ENCODE measurements at regions not wholly inside any gene's neighbourhood (a gene's known extent, or its start where the extent isn't known, plus 50 kb on each side); places are given as distances from the start of the nearest gene placed in this dataset.

DNA sequence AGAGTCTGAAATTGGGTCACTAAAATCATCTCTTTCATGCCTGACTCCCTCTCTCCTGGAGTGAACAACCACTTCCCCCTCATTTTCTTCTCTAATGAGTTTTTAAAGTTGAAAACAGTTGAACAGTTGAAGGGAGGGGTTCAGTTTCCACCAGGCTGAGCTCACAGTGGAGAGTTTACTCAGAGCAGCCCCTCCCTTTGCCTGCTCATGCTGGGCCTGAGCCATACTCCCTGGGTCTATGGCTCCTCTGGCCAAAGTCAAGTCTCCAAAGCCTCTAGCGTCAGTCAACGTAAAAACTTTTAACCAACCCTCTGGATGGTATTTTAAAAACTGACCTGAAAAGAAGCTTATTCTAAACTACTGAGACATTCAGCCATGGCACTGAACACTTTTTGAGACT, 100.8 kb upstream of the RNPC3 start:
- Histone ChIP-seq H3K36me3 (ENCODE audit: control insufficient read depth in 1 of 2, insufficient read depth in 2 of 2, low read length in 2 of 2) (no peaks in the 10 kb centered on the region), H3K27ac (ENCODE audit: low read depth, low read length) (no peak overlapping the region), H3K27me3 (ENCODE audit: insufficient read depth, low read length) (no peaks in the 10 kb centered on the region), H4K20me1 (ENCODE audit: insufficient read depth) (no peaks in the 10 kb centered on the region), H3K4me2 (ENCODE audit: low read length) (no peak overlapping the region), H2AFZ (ENCODE audit: low read depth, low read length, poor library complexity, severe bottlenecking) (no peak overlapping the region), H3K4me3 (replicated peaks in 1 of 2; ENCODE audit: low read depth in 1 of 2, low read length in 2 of 2) (no peak overlapping the region), H3K79me2 (ENCODE audit: insufficient read depth, low read length) (no peaks in the 10 kb centered on the region), H3K9ac (ENCODE audit: low read length) (no peak overlapping the region), H3K4me1 (ENCODE audit: control insufficient read depth in 1 of 2, insufficient read depth in 2 of 2, low read length in 2 of 2) (no peaks in the 10 kb centered on the region), H3K9me3 (ENCODE audit: control insufficient read depth in 1 of 2, insufficient read depth in 1 of 2, low read depth in 1 of 2, low read length in 2 of 2) (no peaks in the 10 kb centered on the region), H3K9me2 (ENCODE audit: insufficient read depth) (no peaks in the 10 kb centered on the region)
- no TSS peak for BruUV-seq (replicated peaks)
- RAD21 ChIA-PET (ENCODE audit: low non-redundant PET in 1 of 2, low total read pairs in 2 of 2, uncharacterized antibody in 2 of 2, unreplicated experiment in 2 of 2), result no interaction called here
- intact Hi-C loops (cut with micrococcal nuclease), result no loop called here
- TF ChIP-seq ELF1 (IDR thresholded peaks at IDR 0.05; ENCODE audit: borderline replicate concordance, low read depth) (no peak), CBX3 (IDR thresholded peaks at IDR 0.05; ENCODE audit: low read depth) (no peak), JUND (IDR thresholded peaks at IDR 0.05) (no peak), ZFX (IDR thresholded peaks at IDR 0.05) (no peak), SIN3A (IDR thresholded peaks at IDR 0.05; ENCODE audit: low read depth) (no peak)
- TF ChIP-seq, protein P1, sequence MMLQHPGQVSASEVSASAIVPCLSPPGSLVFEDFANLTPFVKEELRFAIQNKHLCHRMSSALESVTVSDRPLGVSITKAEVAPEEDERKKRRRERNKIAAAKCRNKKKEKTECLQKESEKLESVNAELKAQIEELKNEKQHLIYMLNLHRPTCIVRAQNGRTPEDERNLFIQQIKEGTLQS (IDR thresholded peaks at IDR 0.05), result no peak
- TF ChIP-seq, protein P2, sequence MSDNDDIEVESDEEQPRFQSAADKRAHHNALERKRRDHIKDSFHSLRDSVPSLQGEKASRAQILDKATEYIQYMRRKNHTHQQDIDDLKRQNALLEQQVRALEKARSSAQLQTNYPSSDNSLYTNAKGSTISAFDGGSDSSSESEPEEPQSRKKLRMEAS (IDR thresholded peaks at IDR 0.05), result no peak
- CTCF ChIA-PET, result no interaction called here
- no peak for DNase-seq (ENCODE audit: low read depth, low spot score)
- ATAC-seq, result no peak
- POLR2A ChIA-PET, result no interaction called here

DNA sequence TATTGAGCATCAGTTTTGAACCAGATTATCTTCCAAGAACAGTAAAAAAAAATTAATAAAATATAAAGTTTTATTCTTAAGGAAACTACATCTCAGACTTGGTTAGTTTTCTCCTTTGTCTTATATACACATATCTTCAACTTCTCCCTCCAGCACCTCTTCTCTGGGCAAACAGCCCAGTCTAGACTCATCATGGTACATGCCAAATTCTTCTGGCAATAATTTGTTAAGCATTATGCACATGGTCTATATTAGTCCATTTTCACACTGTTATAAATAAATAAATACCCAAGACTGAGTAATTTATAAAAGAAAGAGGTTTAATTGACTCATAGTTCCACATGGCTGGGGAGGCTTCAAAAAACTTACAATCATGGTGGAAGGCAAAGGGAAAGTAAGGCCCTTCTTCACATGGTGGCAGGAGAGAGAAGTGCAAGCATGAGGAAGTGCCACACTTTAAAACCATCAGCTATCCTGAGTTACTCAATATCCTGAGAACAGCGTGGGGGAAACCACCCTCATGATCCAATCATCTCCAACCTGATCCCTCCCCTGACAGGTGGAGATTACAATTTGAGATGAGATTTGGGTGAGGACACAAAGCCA, 108.7 kb upstream of the RNPC3 start:
- DNase-seq (ENCODE audit: low read depth, low spot score) (no peak), ATAC-seq (no peak)
- ChIA-PET RAD21 (ENCODE audit: low non-redundant PET in 1 of 2, low total read pairs in 2 of 2, uncharacterized antibody in 2 of 2, unreplicated experiment in 2 of 2) (no interaction called here), CTCF (no interaction called here), POLR2A (no interaction called here)
- H2AFZ ChIP-seq (ENCODE audit: low read depth, low read length, poor library complexity, severe bottlenecking), result no peak overlapping the region
- no peaks in the 10 kb centered on the region for H4K20me1 ChIP-seq (ENCODE audit: insufficient read depth)
- no peaks in the 10 kb centered on the region for H3K27me3 ChIP-seq (ENCODE audit: insufficient read depth, low read length)
- intact Hi-C loops (cut with micrococcal nuclease), result no loop called here
- no peak overlapping the region for H3K4me2 ChIP-seq (ENCODE audit: low read length)
- no peaks in the 10 kb centered on the region for H3K79me2 ChIP-seq (ENCODE audit: insufficient read depth, low read length)
- no peak for TF ChIP-seq SRF (IDR thresholded peaks at IDR 0.05; ENCODE audit: low read depth)
- no peak for TF ChIP-seq POLR2A (IDR thresholded peaks at IDR 0.05; ENCODE audit: borderline replicate concordance, extremely low read depth, insufficient read depth, insufficient read length)
- TF ChIP-seq, protein P2 (IDR thresholded peaks at IDR 0.05), result no peak
- no peak for TF ChIP-seq EGR1 (IDR thresholded peaks at IDR 0.05; ENCODE audit: low read depth)
- no peaks in the 10 kb centered on the region for H3K4me1 ChIP-seq (ENCODE audit: control insufficient read depth in 1 of 2, insufficient read depth in 2 of 2, low read length in 2 of 2)
- no peak overlapping the region for H3K4me3 ChIP-seq (replicated peaks in 1 of 2; ENCODE audit: low read depth in 1 of 2, low read length in 2 of 2)
- no peaks in the 10 kb centered on the region for H3K36me3 ChIP-seq (ENCODE audit: control insufficient read depth in 1 of 2, insufficient read depth in 2 of 2, low read length in 2 of 2)
- no peaks in the 10 kb centered on the region for H3K9me3 ChIP-seq (ENCODE audit: control insufficient read depth in 1 of 2, insufficient read depth in 1 of 2, low read depth in 1 of 2, low read length in 2 of 2)
- no peak overlapping the region for H3K27ac ChIP-seq (ENCODE audit: low read depth, low read length)
- no TSS peak for BruUV-seq (replicated peaks)
- no peak overlapping the region for H3K9ac ChIP-seq (ENCODE audit: low read length)
- H3K9me2 ChIP-seq (ENCODE audit: insufficient read depth), result no peaks in the 10 kb centered on the region

All from HCT116 (cell line).